IMR-90 (cell line): ENCODE measurements at regions not wholly inside any gene's neighbourhood (a gene's known extent, or its start where the extent isn't known, plus 50 kb on each side); places are given as distances from the start of the nearest gene placed in this dataset.

Source experiments
- ATAC-seq: fragments of 200-7000 bp; cut with Tn5 transposase; 2 replicates; pipeline ENCODE4 v1.9.1; 2020; ENCODE audit warnings: low read depth, mild to moderate bottlenecking, moderate library complexity
- BruUV-seq: library from RNA; stranded (reverse); fragments of 400-500 nt; replicated peaks from 2 replicates; lab custom pipeline; 2021; lab: Mats Ljungman, UMichigan
- CTCF ChIA-PET: fragments of 300-600 bp; formaldehyde crosslinking; extraction: SDS; loops from one replicate; lab custom pipeline; 2021; ENCODE audit warnings: antibody characterized with exemption; lab: Yijun Ruan, JAX
- POLR2A ChIA-PET: fragments of 300-600 bp; sonication (Branson Sonifier 250); formaldehyde crosslinking; loops from one replicate; lab custom pipeline; 2022; ENCODE audit warnings: antibody characterized with exemption; ENCODE audit not compliant: unreplicated experiment; lab: Charles Lee
- DNase-seq: peaks from one replicate; pipeline ENCODE4 v3.0.0; 2013
- H2AFZ ChIP-seq: replicated peaks from 2 replicates; pipeline ENCODE3; 2013; ENCODE audit warnings: low read length, mild to moderate bottlenecking; ENCODE audit not compliant: poor library complexity
- H2AK5ac ChIP-seq: 2 replicates; pipeline ENCODE4 v1.6.1; 2013; ENCODE audit warnings: low read depth, low read length, inconsistent platforms
- H2AK9ac ChIP-seq: replicated peaks from 2 replicates; pipeline ENCODE3; 2013; ENCODE audit warnings: mild to moderate bottlenecking, low read depth, low read length, moderate library complexity; ENCODE audit not compliant: poor library complexity
- H2BK120ac ChIP-seq: 2 replicates; pipeline ENCODE4 v1.6.1; 2013; ENCODE audit warnings: low read depth, low read length, inconsistent platforms
- H2BK15ac ChIP-seq: 3 replicates; pipeline ENCODE4 v1.6.1; 2013; ENCODE audit warnings: low read depth, low read length, inconsistent platforms
- H2BK20ac ChIP-seq: 2 replicates; pipeline ENCODE4 v1.6.1; 2013; ENCODE audit warnings: low read depth, mild to moderate bottlenecking, inconsistent platforms, low read length, moderate library complexity
- H2BK5ac ChIP-seq: 2 replicates; pipeline ENCODE4 v1.6.1; 2013; ENCODE audit warnings: mild to moderate bottlenecking, low read depth, low read length, inconsistent platforms; ENCODE audit not compliant: poor library complexity, severe bottlenecking
- H3K14ac ChIP-seq: replicated peaks from 2 replicates; pipeline ENCODE4 v1.6.1; 2013; ENCODE audit warnings: low read depth, low read length, inconsistent platforms
- H3K18ac ChIP-seq: 2 replicates; pipeline ENCODE4 v1.6.1; 2013; ENCODE audit warnings: low read depth, low read length, control low read depth
- H3K23ac ChIP-seq: 2 replicates; pipeline ENCODE4 v1.6.1; 2013; ENCODE audit warnings: low read depth, low read length, inconsistent platforms
- H3K27ac ChIP-seq: 2 replicates; pipeline ENCODE4 v1.5.1; 2013; ENCODE audit warnings: mild to moderate bottlenecking, control low read depth, low read length; ENCODE audit not compliant: insufficient read depth
- H3K27me3 ChIP-seq: 2 replicates; pipeline ENCODE4 v1.6.1; 2013; ENCODE audit warnings: low read length; ENCODE audit not compliant: control insufficient read depth, insufficient read depth
- H3K36me3 ChIP-seq: 2 replicates; pipeline ENCODE4 v1.6.1; 2013; ENCODE audit warnings: low read length, mixed read lengths; ENCODE audit not compliant: control insufficient read depth, insufficient read depth
- H3K4ac ChIP-seq: 2 replicates; pipeline ENCODE4 v1.6.1; 2013; ENCODE audit warnings: low read depth, low read length, inconsistent platforms
- H3K4me1 ChIP-seq: 2 replicates; pipeline ENCODE4 v1.6.1; 2013; ENCODE audit warnings: low read length, mixed read lengths; ENCODE audit not compliant: control insufficient read depth, insufficient read depth
- H3K4me2 ChIP-seq: 2 replicates; pipeline ENCODE4 v1.6.1; 2013; ENCODE audit warnings: low read depth, mild to moderate bottlenecking, control low read depth, low read length, moderate library complexity
- H3K4me3 ChIP-seq: 2 replicates; pipeline ENCODE4 v1.5.1; 2013; ENCODE audit warnings: low read depth, mild to moderate bottlenecking, control low read depth, low read length, moderate library complexity; ENCODE audit not compliant: insufficient read depth
- H3K56ac ChIP-seq: 2 replicates; pipeline ENCODE4 v1.6.1; 2013; ENCODE audit warnings: low read length, inconsistent platforms; ENCODE audit not compliant: insufficient read depth; ENCODE audit errors: extremely low read depth
- H3K79me1 ChIP-seq, 2 experiments: 2 replicates each; pipeline ENCODE4 v1.6.1; 2013; ENCODE audit warnings: low read length in 2 of 2, inconsistent platforms in 1 of 2, low read depth in 1 of 2
- H3K9ac ChIP-seq: 2 replicates; pipeline ENCODE4 v1.6.1; 2013; ENCODE audit warnings: low read depth, low read length, control low read depth
- H3K9me1 ChIP-seq: 2 replicates; pipeline ENCODE4 v1.6.1; 2013; ENCODE audit warnings: low read length, inconsistent platforms; ENCODE audit not compliant: insufficient read depth
- H3K9me3 ChIP-seq: 2 replicates; pipeline ENCODE4 v1.6.1; 2013; ENCODE audit warnings: low read length; ENCODE audit not compliant: control insufficient read depth, insufficient read depth
- H4K20me1 ChIP-seq: 2 replicates; pipeline ENCODE4 v1.6.1; 2013; ENCODE audit warnings: low read length, inconsistent platforms; ENCODE audit not compliant: insufficient read depth
- H4K5ac ChIP-seq: 2 replicates; pipeline ENCODE4 v1.6.1; 2013; ENCODE audit warnings: mild to moderate bottlenecking, low read depth, low read length, control low read depth
- H4K8ac ChIP-seq, 2 experiments: 2 replicates each; pipeline ENCODE4 v1.6.1; 2013; ENCODE audit warnings: low read depth in 2 of 2, low read length in 2 of 2, control low read depth in 1 of 2, inconsistent platforms in 1 of 2
- H4K91ac ChIP-seq: 2 replicates; pipeline ENCODE4 v1.6.1; 2013; ENCODE audit warnings: low read depth, low read length, inconsistent platforms; ENCODE audit not compliant: insufficient read depth
- BHLHE40 ChIP-seq: fragments of 150-350 bp; IDR thresholded peaks from 2 replicates; pipeline ENCODE4 v1.6.1; 2016; ENCODE audit warnings: mild to moderate bottlenecking, low read depth, low read length
- CEBPB ChIP-seq: IDR thresholded peaks from 2 replicates; pipeline ENCODE4 v1.6.1; 2012; ENCODE audit warnings: low read depth, low read length, improper control_type of control experiment
- CTCF ChIP-seq: conservative IDR thresholded peaks from 2 replicates; pipeline ENCODE4 v1.5.1; 2012; ENCODE audit warnings: mild to moderate bottlenecking, low read depth, low read length, improper control_type of control experiment
- ELK1 ChIP-seq: fragments of 150-350 bp; IDR thresholded peaks from 2 replicates; pipeline ENCODE4 v1.6.1; 2016; ENCODE audit warnings: low read depth, mild to moderate bottlenecking, low read length, moderate library complexity, borderline replicate concordance
- FOS ChIP-seq: fragments of 150-350 bp; IDR thresholded peaks from 2 replicates; pipeline ENCODE4 v1.6.1; 2016; ENCODE audit warnings: low read depth, low read length
- MAFK ChIP-seq: IDR thresholded peaks from 2 replicates; pipeline ENCODE4 v1.6.1; 2012; ENCODE audit warnings: low read depth, low read length, improper control_type of control experiment
- MAZ ChIP-seq: IDR thresholded peaks from 2 replicates; pipeline ENCODE4 v1.6.1; 2012; ENCODE audit warnings: low read depth, mild to moderate bottlenecking, low read length, improper control_type of control experiment, moderate library complexity, borderline replicate concordance
- MXI1 ChIP-seq: IDR thresholded peaks from 2 replicates; pipeline ENCODE4 v1.6.1; 2012; ENCODE audit warnings: low read depth, mild to moderate bottlenecking, low read length, moderate library complexity, borderline replicate concordance
- POLR2A ChIP-seq: IDR thresholded peaks from 2 replicates; pipeline ENCODE4 v1.6.1; 2012; ENCODE audit warnings: mild to moderate bottlenecking, low read depth, low read length
- RAD21 ChIP-seq: IDR thresholded peaks from 2 replicates; pipeline ENCODE4 v1.6.1; 2012; ENCODE audit warnings: low read length, improper control_type of control experiment
- RCOR1 ChIP-seq: IDR thresholded peaks from 2 replicates; pipeline ENCODE4 v1.6.1; 2012; ENCODE audit warnings: mild to moderate bottlenecking, low read length, improper control_type of control experiment; ENCODE audit not compliant: insufficient replicate concordance
- RFX5 ChIP-seq: IDR thresholded peaks from 2 replicates; pipeline ENCODE4 v1.8.0; 2012; ENCODE audit warnings: low read depth, mild to moderate bottlenecking, low read length, moderate library complexity
- SMC3 ChIP-seq: fragments of 150-350 bp; IDR thresholded peaks from 2 replicates; pipeline ENCODE4 v1.6.1; 2016; ENCODE audit warnings: low read depth, mild to moderate bottlenecking, antibody characterized with exemption, low read length, moderate library complexity
- WGBS, 2 experiments: methylation state at CpG; one replicate each; pipeline versions ENCODE4 v1.1.5 to v1.1.7; 2013; ENCODE audit warnings: missing lambda C conversion rate in 2 of 2; ENCODE audit not compliant: insufficient read length in 1 of 2; ENCODE audit errors: extremely low coverage in 2 of 2; 5-methylcytosine and 5-hydroxymethylcytosine counted together
- dilution Hi-C: fragments of 300-500 bp; cut with HindIII; formaldehyde crosslinking; loops from one replicate; pipeline ENCODE4 v1.14.3; 2018; ENCODE audit warnings: low sequenced_read_pairs; ENCODE audit not compliant: unreplicated experiment
- in situ Hi-C: fragments of 300-500 bp; cut with MboI; formaldehyde crosslinking; loops from 3 replicates; pipeline ENCODE4 v1.14.3; 2019; ENCODE audit warnings: low sequenced_read_pairs, inconsistent platforms, mixed read lengths
- intact Hi-C: fragments of 100-400 bp; cut with micrococcal nuclease; formaldehyde crosslinking; loops from 2 replicates; pipeline ENCODE4 v1.10.0; 2022

- no peaks in the 10 kb centered on the region for H3K79me1 ChIP-seq
Observed at GRCh38 chr15:57824186-57824585, 117.7 kb downstream of the POLR2M start.

More at GRCh38 chr15:57824186-57824585, 117.7 kb downstream of the POLR2M start:
- Histone ChIP-seq H3K9me3 (no peaks in the 10 kb centered on the region), H3K9ac (no peak overlapping the region), H3K4me2 (no peak overlapping the region), H2BK120ac (no peak overlapping the region), H2BK15ac (no peak overlapping the region), H3K27me3 (peaks cover 2% of the 10 kb centered on the region; the same call in 1 of the 2 replicates), H2AFZ (no peak overlapping the region), H3K4me3 (no peak overlapping the region), H4K20me1 (no peaks in the 10 kb centered on the region), H3K4me1 (no peaks in the 10 kb centered on the region), H3K18ac (no peak overlapping the region), H3K23ac (no peak overlapping the region), H2AK9ac (no peak overlapping the region), H3K9me1 (no peaks in the 10 kb centered on the region), H2AK5ac (no peak overlapping the region), H3K36me3 (no peaks in the 10 kb centered on the region), H2BK5ac (no peak overlapping the region), H3K27ac (no peak overlapping the region), H4K8ac (no peak overlapping the region), H3K4ac (no peak overlapping the region), H3K14ac (no peak overlapping the region), H3K56ac (no peak overlapping the region), H2BK20ac (no peak overlapping the region), H4K5ac (no peak overlapping the region), H4K91ac (no peak overlapping the region)
- TF ChIP-seq FOS (no peak), CTCF (no peak), MAFK (no peak), POLR2A (no peak), RAD21 (no peak), RCOR1 (no peak), MAZ (no peak), RFX5 (no peak), SMC3 (no peak), ELK1 (no peak), MXI1 (no peak), BHLHE40 (no peak), CEBPB (no peak)
- intact Hi-C loops (no loop called here), in situ Hi-C loops (no loop called here), dilution Hi-C loops (no loop called here)
- WGBS, 2 experiments: no CpG with 5 or more reads among the region's 3 CpGs
- no TSS peak for BruUV-seq
- ChIA-PET CTCF (no interaction called here), POLR2A (no interaction called here)
- ATAC-seq (no peak), DNase-seq (no peak)
